Keratinocyte (primary cell): ENCODE measurements at regions not wholly inside any gene's neighbourhood (a gene's known extent, or its start where the extent isn't known, plus 50 kb on each side); places are given as distances from the start of the nearest gene placed in this dataset.

Experiments
- DNase-seq: peaks from one replicate; pipeline ENCODE4 v3.0.0-alpha.2; 2011; ENCODE audit warnings: low read depth, missing footprints, low spot score
- FAIRE-seq: peaks from 2 replicates; lab custom pipeline; 2011; peaks lifted over from hg19 to GRCh38; lab: Jason Lieb, UNC
- H2AFZ ChIP-seq: 2 replicates; pipeline ENCODE4 v1.6.0; 2012; ENCODE audit warnings: low read length, control low read depth, inconsistent platforms; ENCODE audit not compliant: control insufficient read depth
- H3K27ac ChIP-seq: 2 replicates; pipeline ENCODE4 v1.5.1; 2011; ENCODE audit warnings: low read length; ENCODE audit not compliant: control insufficient read depth, insufficient read depth
- H3K27me3 ChIP-seq: 3 replicates; pipeline ENCODE4 v1.6.0; 2011; ENCODE audit warnings: low read length; ENCODE audit not compliant: control insufficient read depth, insufficient read depth; ENCODE audit errors: extremely low read depth
- H3K36me3 ChIP-seq, 2 experiments: 2 replicates in 1 of 2; 3 replicates in 1 of 2; pipeline ENCODE4 v1.5.1; 2011; ENCODE audit warnings: low read length in 2 of 2, mild to moderate bottlenecking in 1 of 2; ENCODE audit not compliant: control insufficient read depth in 2 of 2, insufficient read depth in 2 of 2; ENCODE audit errors: extremely low read depth in 1 of 2
- H3K4me1 ChIP-seq: 3 replicates; pipeline ENCODE4 v1.5.1; 2011; ENCODE audit warnings: low read length; ENCODE audit not compliant: control insufficient read depth, insufficient read depth; ENCODE audit errors: extremely low read depth
- H3K4me2 ChIP-seq: 3 replicates; pipeline ENCODE4 v1.6.0; 2011; ENCODE audit warnings: low read depth, low read length; ENCODE audit not compliant: control insufficient read depth, insufficient read depth; ENCODE audit errors: extremely low read depth
- H3K4me3 ChIP-seq, 3 experiments: fragments of 200-600 bp in 1 of 3; sonication (generic) in 1 of 3; 2 replicates in 2 of 3; 3 replicates in 1 of 3; pipeline ENCODE4 v1.5.1; 2011 to 2016; ENCODE audit warnings: low read length in 3 of 3, mild to moderate bottlenecking in 3 of 3, control low read depth in 2 of 3, inconsistent platforms in 1 of 3, low read depth in 1 of 3, mixed read lengths in 1 of 3, mixed run types in 1 of 3, moderate library complexity in 1 of 3; ENCODE audit not compliant: control insufficient read depth in 2 of 3, insufficient read depth in 2 of 3; ENCODE audit errors: extremely low read depth in 1 of 3
- H3K79me2 ChIP-seq: 2 replicates; pipeline ENCODE4 v1.6.0; 2012; ENCODE audit warnings: low read length; ENCODE audit not compliant: control insufficient read depth, insufficient read depth
- H3K9ac ChIP-seq: 3 replicates; pipeline ENCODE4 v1.6.0; 2011; ENCODE audit warnings: low read length; ENCODE audit not compliant: control insufficient read depth, insufficient read depth; ENCODE audit errors: extremely low read depth
- H3K9me1 ChIP-seq: 3 replicates; pipeline ENCODE4 v1.6.0; 2011; ENCODE audit warnings: low read length; ENCODE audit not compliant: control insufficient read depth, insufficient read depth; ENCODE audit errors: extremely low read depth
- H3K9me3 ChIP-seq: 2 replicates; pipeline ENCODE4 v1.5.1; 2012; ENCODE audit warnings: low read depth, low read length; ENCODE audit not compliant: control insufficient read depth
- H4K20me1 ChIP-seq: 3 replicates; pipeline ENCODE4 v1.6.0; 2011; ENCODE audit warnings: low read length; ENCODE audit not compliant: control insufficient read depth, insufficient read depth; ENCODE audit errors: extremely low read depth
- CTCF ChIP-seq, 3 experiments: IDR thresholded peaks in 1 of 3; conservative IDR thresholded peaks in 1 of 3; optimal IDR thresholded peaks in 1 of 3; 2 replicates in 2 of 3; 3 replicates in 1 of 3; pipeline versions ENCODE3 to v1.5.1; 2011; ENCODE audit warnings: low read length in 3 of 3, mild to moderate bottlenecking in 3 of 3, moderate library complexity in 2 of 3, control low read depth in 1 of 3, inconsistent platforms in 1 of 3; ENCODE audit not compliant: insufficient read depth in 2 of 3; ENCODE audit errors: extremely low read depth in 1 of 3
- EZH2 ChIP-seq: IDR thresholded peaks from one replicate; pipeline ENCODE4 v1.6.1; 2012; ENCODE audit warnings: inconsistent platforms, mild to moderate bottlenecking, low read length, moderate library complexity
- dilution Hi-C: fragments of 300-500 bp; cut with MboI; formaldehyde crosslinking; loops from one replicate; pipeline ENCODE4 v1.7.0; 2020; ENCODE audit warnings: low sequenced_read_pairs; ENCODE audit not compliant: extremely low pct_ligation_motif_present

- Histone ChIP-seq H3K4me3 (no peak overlapping the region), H3K79me2 (no peaks in the 10 kb centered on the region), H3K4me2 (no peak overlapping the region), H3K9me3 (no peaks in the 10 kb centered on the region), H3K9ac (no peak overlapping the region), H4K20me1 (no peaks in the 10 kb centered on the region), H3K36me3 (no peaks in the 10 kb centered on the region), H2AFZ (no peak overlapping the region), H3K27me3 (no peaks in the 10 kb centered on the region), H3K9me1 (no peaks in the 10 kb centered on the region), H3K27ac (no peak overlapping the region), H3K4me1 (no peaks in the 10 kb centered on the region)
- TF ChIP-seq EZH2 (no peak), CTCF (optimal IDR thresholded peaks at IDR 0.05 in 1 of 3, IDR thresholded peaks at IDR 0.05 in 1 of 3, conservative IDR thresholded peaks at IDR 0.05 in 1 of 3; ENCODE audit: extremely low read depth in 1 of 3, insufficient read depth in 2 of 3, low read length in 3 of 3) (no peak)
- FAIRE-seq: no peak
- dilution Hi-C loops: no loop called here
- DNase-seq: no peak
These were observed 238.3 kb downstream of the DOK5 start for GRCh38 chr20:54713727-54714126.

GRCh38 chr20:54711071-54711470 lies 235.7 kb downstream of the DOK5 start:
- H3K9me3 ChIP-seq: no peaks in the 10 kb centered on the region
- no peaks in the 10 kb centered on the region for H4K20me1 ChIP-seq
- no peak overlapping the region for H3K27ac ChIP-seq
- H3K9ac ChIP-seq: no peak overlapping the region
- DNase-seq: no peak
- FAIRE-seq: no peak
- no peaks in the 10 kb centered on the region for H3K4me1 ChIP-seq
- no peaks in the 10 kb centered on the region for H3K9me1 ChIP-seq
- H3K4me2 ChIP-seq: no peak overlapping the region
- no peak for TF ChIP-seq CTCF (optimal IDR thresholded peaks at IDR 0.05 in 1 of 3, IDR thresholded peaks at IDR 0.05 in 1 of 3, conservative IDR thresholded peaks at IDR 0.05 in 1 of 3; ENCODE audit: extremely low read depth in 1 of 3, insufficient read depth in 2 of 3, low read length in 3 of 3)
- TF ChIP-seq EZH2: no peak
- H3K79me2 ChIP-seq: no peaks in the 10 kb centered on the region
- no peaks in the 10 kb centered on the region for H3K27me3 ChIP-seq
- no peaks in the 10 kb centered on the region for H3K36me3 ChIP-seq
- no peak overlapping the region for H2AFZ ChIP-seq
- dilution Hi-C loops: no loop called here
- H3K4me3 ChIP-seq: no peak overlapping the region
